ENCODE measurements at regions not wholly inside any gene's neighbourhood (a gene's known extent, or its start where the extent isn't known, plus 50 kb on each side); places are given as distances from the start of the nearest gene placed in this dataset.

GRCh38 chr4:33340168-33340567 is 2620.0 kb downstream of the PCDH7 start:
- TF ChIP-seq CTCF (conservative IDR thresholded peaks at IDR 0.05; ENCODE audit: low read depth, low read length) (no peak), EZH2 (IDR thresholded peaks at IDR 0.05; ENCODE audit: low read length, unreplicated experiment) (no peak), EZH2phosphoT487 (IDR thresholded peaks at IDR 0.05; ENCODE audit: borderline replicate concordance, low read length) (no peak)
